CD4-positive, alpha-beta memory T cell (primary cell): ENCODE measurements at regions not wholly inside any gene's neighbourhood (a gene's known extent, or its start where the extent isn't known, plus 50 kb on each side); places are given as distances from the start of the nearest gene placed in this dataset.

Experiments
- CTCF ChIA-PET: fragments of 350-600 bp; sonication (Branson Sonifier 250); formaldehyde crosslinking; loops from one replicate; lab custom pipeline; 2021; ENCODE audit warnings: inconsistent platforms; ENCODE audit not compliant: partially characterized antibody; lab: Charles Lee
- POLR2A ChIA-PET: fragments of 350-600 bp; sonication (Branson Sonifier 250); formaldehyde crosslinking; loops from one replicate; lab custom pipeline; 2021; ENCODE audit not compliant: partially characterized antibody; lab: Charles Lee
- DNase-seq, 5 donors: peaks; one replicate each; pipeline versions ENCODE4 v3.0.0 to v3.0.0-alpha.2; 2020 to 2022; ENCODE audit warnings: mixed read lengths in 1 of 5
- H3K27ac ChIP-seq: one replicate; pipeline ENCODE4 v1.7.0; 2013; ENCODE audit warnings: low read depth, low read length
- H3K27me3 ChIP-seq: 2 replicates; pipeline ENCODE4 v1.7.0; 2013; ENCODE audit warnings: mild to moderate bottlenecking, low read length, moderate library complexity; ENCODE audit not compliant: insufficient read depth
- H3K36me3 ChIP-seq: 2 replicates; pipeline ENCODE4 v1.7.0; 2013; ENCODE audit warnings: mild to moderate bottlenecking, low read length, moderate library complexity; ENCODE audit not compliant: insufficient read depth
- H3K4me1 ChIP-seq: 2 replicates; pipeline ENCODE4 v1.7.0; 2013; ENCODE audit warnings: mild to moderate bottlenecking, low read length, moderate library complexity; ENCODE audit not compliant: insufficient read depth
- H3K4me3 ChIP-seq, 2 donors: one replicate each; pipeline ENCODE4 v1.7.0; 2013; ENCODE audit warnings: low read length in 2 of 2, mild to moderate bottlenecking in 1 of 2
- H3K9me3 ChIP-seq, 2 donors: one replicate each; pipeline ENCODE4 v1.7.0; 2013; ENCODE audit warnings: low read length in 2 of 2, control low read depth in 1 of 2; ENCODE audit not compliant: control insufficient read depth in 1 of 2
- H3K27ac Mint-ChIP-seq, 7 donors: one replicate each; pipeline ENCODE4 v1.8.0; 2020 to 2021; ENCODE audit warnings: mixed read lengths in 7 of 7, mild to moderate bottlenecking in 6 of 7, inconsistent platforms in 3 of 7, moderate library complexity in 3 of 7
- H3K27me3 Mint-ChIP-seq, 2 donors: one replicate each; pipeline ENCODE4 v1.8.0; 2020 to 2021; ENCODE audit warnings: mixed read lengths in 2 of 2
- H3K36me3 Mint-ChIP-seq, 2 donors: one replicate each; pipeline ENCODE4 v1.8.0; 2020 to 2021; ENCODE audit warnings: mixed read lengths in 2 of 2, inconsistent platforms in 1 of 2, mild to moderate bottlenecking in 1 of 2
- H3K4me1 Mint-ChIP-seq, 4 donors: one replicate each; pipeline ENCODE4 v1.8.0; 2020 to 2021; ENCODE audit warnings: mixed read lengths in 4 of 4, mild to moderate bottlenecking in 1 of 4
- H3K4me3 Mint-ChIP-seq, 8 donors: one replicate each; pipeline ENCODE4 v1.8.0; 2020 to 2021; ENCODE audit warnings: mixed read lengths in 8 of 8, mild to moderate bottlenecking in 7 of 8, moderate library complexity in 6 of 8, inconsistent platforms in 3 of 8
- H3K9me3 Mint-ChIP-seq, 8 donors: one replicate each; pipeline ENCODE4 v1.8.0; 2020 to 2021; ENCODE audit warnings: mixed read lengths in 8 of 8, mild to moderate bottlenecking in 5 of 8, inconsistent platforms in 3 of 8, moderate library complexity in 1 of 8
- intact Hi-C: fragments of 100-400 bp; cut with micrococcal nuclease; formaldehyde crosslinking; loops from one replicate; pipeline ENCODE4 v1.15.1; 2023

DNA sequence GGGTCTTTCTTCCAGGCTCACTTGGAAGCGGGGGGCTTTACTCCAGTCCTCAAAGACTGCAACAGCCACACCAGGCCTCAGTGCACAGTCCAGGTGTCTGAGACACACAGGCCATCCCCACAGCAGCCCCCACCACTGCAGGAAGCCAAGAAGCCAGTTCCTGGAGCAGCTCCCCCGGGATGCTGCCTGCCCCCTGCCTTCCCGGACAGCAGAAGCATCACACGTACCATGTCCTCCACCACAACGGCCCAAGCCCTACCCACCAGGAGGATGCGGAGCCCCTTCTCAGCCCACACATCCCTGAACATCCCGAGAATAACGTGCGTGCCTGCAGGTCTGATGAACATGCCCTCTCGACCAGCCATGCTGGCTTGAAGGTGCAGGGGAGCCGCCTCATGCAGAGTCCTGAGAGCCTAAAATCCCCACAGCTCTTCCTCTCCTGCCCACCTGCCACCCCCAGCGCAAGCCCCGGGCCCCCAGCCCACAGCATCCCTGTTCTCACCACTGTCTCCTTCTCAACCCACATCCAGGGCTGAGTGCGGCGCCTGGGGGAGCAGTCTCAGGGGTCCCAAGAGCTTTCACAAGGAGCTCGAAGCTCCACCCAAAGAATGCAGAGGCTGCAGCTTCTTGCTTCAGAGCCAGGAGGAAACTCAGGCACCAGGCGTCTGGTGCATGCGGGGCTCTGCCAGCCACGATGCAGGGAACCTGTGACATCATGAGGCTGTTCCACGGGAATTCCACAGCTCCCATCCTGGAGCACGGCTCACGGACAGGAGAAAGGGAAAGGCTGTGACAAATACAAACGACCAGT lies 209.6 kb downstream of the BRD1 start:
- no peak for DNase-seq
- ChIA-PET POLR2A (no interaction called here), CTCF (no interaction called here)

GRCh38 chr22:49617264-49617663 lies 210.4 kb downstream of the BRD1 start:
- H3K27ac Mint-ChIP-seq, result peak overlapping the region in 1 of 7 donors; percentile 41
- H3K4me3 ChIP-seq, result no peak overlapping the region

More for the DNA sequence above, 209.6 kb downstream of the BRD1 start:
- Histone ChIP-seq H3K27ac (no peak overlapping the region), H3K27me3 (no peaks in the 10 kb centered on the region), H3K36me3 (no peaks in the 10 kb centered on the region), H3K4me3 (no peak overlapping the region), H3K4me1 (no peaks in the 10 kb centered on the region), H3K9me3 (no peaks in the 10 kb centered on the region)
- Mint-ChIP-seq H3K36me3 (peaks cover 8 to 18% of the 10 kb centered on the region in 2 donors), H3K9me3 (peaks cover 0 to 6% (median 5%) of the 10 kb centered on the region in 8 donors), H3K4me3 (no peak overlapping the region), H3K27ac (no peak overlapping the region), H3K27me3 (no peaks in the 10 kb centered on the region), H3K4me1 (peaks cover 0 to 8% (median 2%) of the 10 kb centered on the region in 4 donors)
- intact Hi-C loops, result no loop called here

DNA sequence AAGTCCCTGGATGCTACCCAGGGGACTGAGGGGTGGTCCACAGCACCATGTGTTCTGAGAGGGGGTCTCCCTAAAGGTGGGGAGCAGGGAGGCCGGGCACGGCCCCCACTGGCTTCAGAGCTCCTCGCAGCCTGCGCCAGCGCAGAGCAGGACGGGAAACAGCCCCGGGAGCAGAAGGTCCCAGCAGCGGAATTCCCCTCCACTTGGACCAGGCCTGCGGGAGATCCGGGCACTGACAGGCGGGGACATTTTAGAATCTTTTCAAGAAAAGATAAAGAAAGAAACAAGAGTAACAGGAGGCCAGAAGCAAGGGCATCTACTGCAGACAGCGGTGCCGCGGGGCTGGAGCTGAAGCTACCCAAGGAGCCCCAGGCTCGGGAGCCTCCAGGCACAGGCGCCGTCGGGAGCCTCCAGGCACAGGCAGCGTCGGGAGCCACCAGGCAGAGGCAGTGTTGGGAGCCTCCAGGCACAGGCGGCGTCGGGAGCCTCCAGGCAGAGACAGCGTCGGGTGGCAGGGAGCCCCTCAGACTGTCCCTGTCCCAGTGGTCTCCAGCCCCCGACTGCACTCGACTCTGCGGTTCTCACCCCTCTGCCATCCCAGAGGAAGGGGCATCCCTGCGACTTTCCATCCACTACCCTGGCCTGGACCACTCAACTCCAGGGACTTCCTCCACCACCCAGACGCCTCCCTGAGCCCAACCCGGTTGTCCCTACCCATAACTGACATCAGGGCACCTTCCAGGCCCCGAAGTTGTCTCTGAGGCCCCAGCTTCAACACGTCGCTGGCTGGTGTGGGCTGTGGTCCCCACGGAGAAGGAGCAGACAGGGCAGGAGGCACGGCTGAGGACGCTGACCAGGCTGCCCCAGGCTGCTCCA lies 211.1 kb downstream of the BRD1 start:
- Mint-ChIP-seq H3K4me1 (peaks cover 0 to 8% (median 2%) of the 10 kb centered on the region in 4 donors), H3K27ac (no peak overlapping the region), H3K36me3 (peaks cover 9 to 23% of the 10 kb centered on the region in 2 donors), H3K4me3 (no peak overlapping the region), H3K27me3 (no peaks in the 10 kb centered on the region), H3K9me3 (peaks cover 0 to 11% (median 8%) of the 10 kb centered on the region in 8 donors)
- DNase-seq, result no peak
- Histone ChIP-seq H3K9me3 (no peaks in the 10 kb centered on the region), H3K4me3 (no peak overlapping the region), H3K4me1 (no peaks in the 10 kb centered on the region), H3K27me3 (no peaks in the 10 kb centered on the region), H3K27ac (no peak overlapping the region), H3K36me3 (no peaks in the 10 kb centered on the region)
- intact Hi-C loops, result no loop called here
- ChIA-PET POLR2A (no interaction called here), CTCF (no interaction called here)

More at GRCh38 chr22:49617264-49617663, 210.4 kb downstream of the BRD1 start:
- H3K27me3 Mint-ChIP-seq, result no peaks in the 10 kb centered on the region
- peaks cover 0 to 8% (median 2%) of the 10 kb centered on the region in 4 donors for H3K4me1 Mint-ChIP-seq
- Histone ChIP-seq H3K9me3 (no peaks in the 10 kb centered on the region), H3K27me3 (no peaks in the 10 kb centered on the region), H3K36me3 (no peaks in the 10 kb centered on the region), H3K27ac (no peak overlapping the region), H3K4me1 (no peaks in the 10 kb centered on the region)
- ChIA-PET POLR2A (no interaction called here), CTCF (no interaction called here)
- intact Hi-C loops, result no loop called here
- H3K9me3 Mint-ChIP-seq, result peaks cover 0 to 11% (median 8%) of the 10 kb centered on the region in 8 donors
- H3K36me3 Mint-ChIP-seq, result peaks cover 9 to 23% of the 10 kb centered on the region in 2 donors
- H3K4me3 Mint-ChIP-seq, result no peak overlapping the region
- no peak for DNase-seq

DNA sequence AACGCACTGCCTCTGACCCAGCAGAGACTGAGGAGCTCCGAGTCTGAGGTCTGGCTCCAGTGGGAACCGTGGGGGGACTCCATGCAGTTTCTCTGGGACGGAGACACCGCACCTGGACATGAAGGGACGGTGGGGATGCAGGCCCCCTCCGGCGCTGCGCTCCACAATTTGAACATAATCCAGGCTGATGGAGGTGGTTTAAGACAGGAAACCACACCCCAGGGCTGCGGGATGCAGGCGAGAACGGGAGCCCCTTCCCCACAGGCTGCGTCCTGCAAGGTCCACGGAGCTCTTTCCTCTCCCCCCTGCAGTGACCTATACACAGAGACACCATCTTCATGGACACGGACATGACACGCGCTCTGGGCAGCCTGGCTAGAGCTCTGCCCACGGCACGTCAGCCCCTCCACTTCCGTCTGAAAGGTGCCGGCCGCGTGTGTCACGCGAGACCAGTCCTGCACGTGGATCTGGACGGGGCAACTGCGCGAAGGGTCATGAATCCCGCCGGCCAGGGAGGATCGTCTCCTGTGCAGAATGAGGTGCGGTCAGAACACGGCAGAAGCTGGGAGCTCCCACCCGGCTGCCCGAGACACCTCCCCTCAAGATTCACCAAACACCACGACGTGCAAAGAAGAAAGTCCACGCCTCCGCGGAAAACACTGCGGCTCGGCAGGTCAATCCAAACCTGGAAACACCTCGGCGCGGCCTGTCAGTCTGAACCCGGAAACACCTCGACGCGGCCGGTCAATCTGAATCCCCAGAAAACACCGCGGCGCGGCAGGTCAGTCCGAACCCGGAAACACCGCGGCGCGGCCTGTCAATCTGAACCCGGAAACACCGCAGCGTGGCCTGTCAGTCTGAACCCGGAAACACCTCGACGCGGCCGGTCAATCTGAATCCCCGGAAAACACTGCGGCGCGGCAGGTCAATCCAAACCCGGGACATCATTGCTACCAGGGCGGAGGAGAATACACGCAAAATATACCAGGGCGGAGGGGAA lies 212.4 kb downstream of the BRD1 start:
- no peaks in the 10 kb centered on the region for H3K4me1 ChIP-seq
- H3K9me3 ChIP-seq, result no peaks in the 10 kb centered on the region
- Mint-ChIP-seq H3K27ac (no peak overlapping the region), H3K4me1 (peaks cover 0 to 8% (median 2%) of the 10 kb centered on the region in 4 donors), H3K27me3 (no peaks in the 10 kb centered on the region), H3K9me3 (peaks cover 0 to 11% (median 8%) of the 10 kb centered on the region in 8 donors), H3K36me3 (peaks cover 9 to 21% of the 10 kb centered on the region in 2 donors), H3K4me3 (no peak overlapping the region)
- ChIA-PET CTCF (no interaction called here), POLR2A (no interaction called here)
- no peak overlapping the region for H3K27ac ChIP-seq
- no peak for DNase-seq
- intact Hi-C loops, result no loop called here
- no peaks in the 10 kb centered on the region for H3K27me3 ChIP-seq
- H3K36me3 ChIP-seq, result no peaks in the 10 kb centered on the region
- H3K4me3 ChIP-seq, result no peak overlapping the region

DNA sequence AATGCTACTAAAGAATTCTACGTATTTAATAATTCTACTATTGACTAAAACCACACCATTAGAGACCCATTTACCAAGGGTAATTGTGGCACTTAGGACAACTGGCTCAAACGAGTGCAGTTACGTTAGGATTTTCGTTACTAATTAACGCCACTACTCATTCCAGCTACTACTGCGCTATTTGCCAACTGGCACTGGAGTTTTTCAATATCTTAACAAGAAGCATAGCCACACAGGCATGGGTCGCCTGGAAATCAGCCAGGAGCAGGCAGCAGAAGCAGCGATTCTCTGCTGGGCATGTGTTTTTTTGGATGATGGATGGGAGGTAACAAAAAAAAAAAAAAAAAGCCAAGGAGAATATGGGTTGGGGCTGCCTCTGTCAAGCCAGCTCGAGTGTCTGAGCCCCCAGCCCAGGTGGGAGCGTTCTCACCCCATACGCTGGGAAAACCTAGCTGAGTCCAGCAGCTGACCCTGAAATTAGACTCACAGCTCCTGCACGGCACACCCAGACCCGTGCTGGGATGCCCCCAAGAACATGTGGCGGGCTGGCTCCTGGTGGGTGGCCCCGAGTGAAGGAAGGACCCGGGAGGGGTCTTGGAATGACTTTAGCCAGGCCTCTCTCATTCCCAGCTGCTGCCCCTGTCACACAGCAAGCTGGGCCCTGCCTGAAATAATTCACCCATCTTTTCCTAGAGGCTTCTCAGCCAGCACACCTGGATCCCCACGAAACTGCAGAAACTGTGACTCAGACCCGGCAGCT lies 214.0 kb downstream of the BRD1 start:
- H3K27ac ChIP-seq, result no peak overlapping the region
- no peaks in the 10 kb centered on the region for H3K4me1 ChIP-seq
- intact Hi-C loops, result no loop called here
- ChIA-PET POLR2A (no interaction called here), CTCF (no interaction called here)
- no peaks in the 10 kb centered on the region for H3K9me3 ChIP-seq
- H3K27me3 Mint-ChIP-seq, result no peaks in the 10 kb centered on the region
- H3K27me3 ChIP-seq, result no peaks in the 10 kb centered on the region
- H3K27ac Mint-ChIP-seq, result no peak overlapping the region
- H3K4me3 Mint-ChIP-seq, result no peak overlapping the region
- peaks cover 9 to 16% of the 10 kb centered on the region in 2 donors for H3K36me3 Mint-ChIP-seq
- no peaks in the 10 kb centered on the region for H3K36me3 ChIP-seq
- H3K4me3 ChIP-seq, result no peak overlapping the region
- peaks cover 0 to 11% (median 8%) of the 10 kb centered on the region in 8 donors for H3K9me3 Mint-ChIP-seq
- H3K4me1 Mint-ChIP-seq, result peaks cover 0 to 3% (median under 1%) of the 10 kb centered on the region in 4 donors
- DNase-seq, result no peak

DNA sequence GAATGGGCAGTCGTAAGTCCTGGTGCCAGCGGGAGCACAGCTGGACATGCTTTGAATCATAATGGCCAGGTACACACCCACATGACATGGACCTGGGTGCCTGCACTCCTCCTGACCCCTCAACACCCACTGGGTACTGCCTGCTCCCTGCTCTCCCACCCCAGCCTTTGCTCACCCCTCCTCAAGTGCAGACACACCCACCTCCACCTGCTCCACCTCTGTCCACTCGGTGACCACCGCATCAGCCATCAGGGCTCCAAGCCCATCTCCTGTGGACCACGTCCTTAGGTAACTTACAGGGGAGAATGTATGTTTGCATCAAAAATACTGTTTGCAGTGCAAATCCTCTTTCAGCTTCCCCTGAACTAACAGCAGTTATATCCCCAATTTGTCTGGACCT lies 214.6 kb downstream of the BRD1 start:
- H3K4me3 Mint-ChIP-seq, result no peak overlapping the region
- no peak for DNase-seq
- Histone ChIP-seq H3K9me3 (no peaks in the 10 kb centered on the region), H3K27me3 (no peaks in the 10 kb centered on the region), H3K36me3 (no peaks in the 10 kb centered on the region), H3K4me1 (no peaks in the 10 kb centered on the region), H3K4me3 (no peak overlapping the region), H3K27ac (no peak overlapping the region)
- H3K27ac Mint-ChIP-seq, result peak overlapping the region in 1 of 7 donors; percentile 29
- POLR2A ChIA-PET, result no interaction called here
- intact Hi-C loops, result no loop called here
- CTCF ChIA-PET, result no interaction called here
- peaks cover 13 to 15% of the 10 kb centered on the region in 2 donors for H3K36me3 Mint-ChIP-seq
- no peaks in the 10 kb centered on the region for H3K27me3 Mint-ChIP-seq
- no peaks in the 10 kb centered on the region for H3K4me1 Mint-ChIP-seq
- H3K9me3 Mint-ChIP-seq, result peaks cover 0 to 11% (median 8%) of the 10 kb centered on the region in 8 donors
